Panc1 (cell line): ENCODE measurements at regions not wholly inside any gene's neighbourhood (a gene's known extent, or its start where the extent isn't known, plus 50 kb on each side); places are given as distances from the start of the nearest gene placed in this dataset.

Source experiments
- POLR2AphosphoS5 ChIP-seq: IDR thresholded peaks from 2 replicates; pipeline ENCODE4 v1.6.1; 2012; ENCODE audit warnings: mild to moderate bottlenecking, low read depth, low read length, moderate library complexity
- SIN3A ChIP-seq: IDR thresholded peaks from 2 replicates; pipeline ENCODE4 v1.6.1; 2012; ENCODE audit warnings: low read depth, mild to moderate bottlenecking, low read length, moderate library complexity, borderline replicate concordance; ENCODE audit not compliant: insufficient read depth
- TCF7L2 ChIP-seq: IDR thresholded peaks from 2 replicates; pipeline ENCODE4 v1.6.1; 2011; ENCODE audit warnings: mild to moderate bottlenecking, low read depth, low read length, inconsistent platforms
- TF ChIP-seq, protein P1 (sequence below): fragments of 450-650 bp; IDR thresholded peaks from 2 replicates; pipeline ENCODE4 v1.5.1; 2017; ENCODE audit warnings: mild to moderate bottlenecking
- TF ChIP-seq, protein P2 (sequence below), 2 experiments: IDR thresholded peaks; 2 replicates each; pipeline ENCODE4 v1.6.1; 2011 to 2012; ENCODE audit warnings: low read depth in 2 of 2, control low read depth in 1 of 2, low read length in 1 of 2, mild to moderate bottlenecking in 1 of 2, moderate library complexity in 1 of 2; ENCODE audit not compliant: insufficient read depth in 1 of 2

GRCh38 chr9:96149533-96150280 is 152.3 kb downstream of the HSD17B3 start:
- TF ChIP-seq, protein P1, sequence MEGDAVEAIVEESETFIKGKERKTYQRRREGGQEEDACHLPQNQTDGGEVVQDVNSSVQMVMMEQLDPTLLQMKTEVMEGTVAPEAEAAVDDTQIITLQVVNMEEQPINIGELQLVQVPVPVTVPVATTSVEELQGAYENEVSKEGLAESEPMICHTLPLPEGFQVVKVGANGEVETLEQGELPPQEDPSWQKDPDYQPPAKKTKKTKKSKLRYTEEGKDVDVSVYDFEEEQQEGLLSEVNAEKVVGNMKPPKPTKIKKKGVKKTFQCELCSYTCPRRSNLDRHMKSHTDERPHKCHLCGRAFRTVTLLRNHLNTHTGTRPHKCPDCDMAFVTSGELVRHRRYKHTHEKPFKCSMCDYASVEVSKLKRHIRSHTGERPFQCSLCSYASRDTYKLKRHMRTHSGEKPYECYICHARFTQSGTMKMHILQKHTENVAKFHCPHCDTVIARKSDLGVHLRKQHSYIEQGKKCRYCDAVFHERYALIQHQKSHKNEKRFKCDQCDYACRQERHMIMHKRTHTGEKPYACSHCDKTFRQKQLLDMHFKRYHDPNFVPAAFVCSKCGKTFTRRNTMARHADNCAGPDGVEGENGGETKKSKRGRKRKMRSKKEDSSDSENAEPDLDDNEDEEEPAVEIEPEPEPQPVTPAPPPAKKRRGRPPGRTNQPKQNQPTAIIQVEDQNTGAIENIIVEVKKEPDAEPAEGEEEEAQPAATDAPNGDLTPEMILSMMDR, result no peak
- TF ChIP-seq POLR2AphosphoS5, result no peak
- no peak for TF ChIP-seq SIN3A
- no peak for TF ChIP-seq TCF7L2
- TF ChIP-seq, protein P2, sequence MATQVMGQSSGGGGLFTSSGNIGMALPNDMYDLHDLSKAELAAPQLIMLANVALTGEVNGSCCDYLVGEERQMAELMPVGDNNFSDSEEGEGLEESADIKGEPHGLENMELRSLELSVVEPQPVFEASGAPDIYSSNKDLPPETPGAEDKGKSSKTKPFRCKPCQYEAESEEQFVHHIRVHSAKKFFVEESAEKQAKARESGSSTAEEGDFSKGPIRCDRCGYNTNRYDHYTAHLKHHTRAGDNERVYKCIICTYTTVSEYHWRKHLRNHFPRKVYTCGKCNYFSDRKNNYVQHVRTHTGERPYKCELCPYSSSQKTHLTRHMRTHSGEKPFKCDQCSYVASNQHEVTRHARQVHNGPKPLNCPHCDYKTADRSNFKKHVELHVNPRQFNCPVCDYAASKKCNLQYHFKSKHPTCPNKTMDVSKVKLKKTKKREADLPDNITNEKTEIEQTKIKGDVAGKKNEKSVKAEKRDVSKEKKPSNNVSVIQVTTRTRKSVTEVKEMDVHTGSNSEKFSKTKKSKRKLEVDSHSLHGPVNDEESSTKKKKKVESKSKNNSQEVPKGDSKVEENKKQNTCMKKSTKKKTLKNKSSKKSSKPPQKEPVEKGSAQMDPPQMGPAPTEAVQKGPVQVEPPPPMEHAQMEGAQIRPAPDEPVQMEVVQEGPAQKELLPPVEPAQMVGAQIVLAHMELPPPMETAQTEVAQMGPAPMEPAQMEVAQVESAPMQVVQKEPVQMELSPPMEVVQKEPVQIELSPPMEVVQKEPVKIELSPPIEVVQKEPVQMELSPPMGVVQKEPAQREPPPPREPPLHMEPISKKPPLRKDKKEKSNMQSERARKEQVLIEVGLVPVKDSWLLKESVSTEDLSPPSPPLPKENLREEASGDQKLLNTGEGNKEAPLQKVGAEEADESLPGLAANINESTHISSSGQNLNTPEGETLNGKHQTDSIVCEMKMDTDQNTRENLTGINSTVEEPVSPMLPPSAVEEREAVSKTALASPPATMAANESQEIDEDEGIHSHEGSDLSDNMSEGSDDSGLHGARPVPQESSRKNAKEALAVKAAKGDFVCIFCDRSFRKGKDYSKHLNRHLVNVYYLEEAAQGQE (IDR thresholded peaks at IDR 0.05; ENCODE audit: insufficient read depth in 1 of 2, low read depth in 2 of 2, low read length in 1 of 2), result no peak
